Heart right ventricle (tissue), 16 donors: ENCODE measurements at regions not wholly inside any gene's neighbourhood (a gene's known extent, or its start where the extent isn't known, plus 50 kb on each side); places are given as distances from the start of the nearest gene placed in this dataset.
"Not testable (repeated sequence)": the region's sequence is repeated elsewhere in the genome, so short reads cannot be mapped to it uniquely, and the experiment has no call there.

ENCODE experiments used
- ATAC-seq, 8 donors: fragments of 200-7000 bp; cut with Tn5 transposase; one replicate each; pipeline ENCODE4 v1.9.1; 2020; ENCODE audit warnings: mild to moderate bottlenecking in 8 of 8, moderate library complexity in 8 of 8, moderate number of reproducible peaks in 1 of 8
- DNase-seq, 2 donors: peaks; one replicate each; pipeline ENCODE4 v3.0.0-alpha.2; 2020
- H3K27ac ChIP-seq, 10 donors: fragments of 200-600 bp; sonication (generic) in 2 of 10; one replicate each; pipeline versions ENCODE4 v1.5.0 to v1.8.0; 2020 to 2022; ENCODE audit warnings: mild to moderate bottlenecking in 3 of 10
- H3K27me3 ChIP-seq, 7 donors: fragments of 200-600 bp; one replicate each; pipeline ENCODE4 v1.8.0; 2021 to 2022; ENCODE audit warnings: mild to moderate bottlenecking in 2 of 7
- H3K36me3 ChIP-seq, 9 donors: fragments of 200-600 bp; sonication (generic) in 1 of 9; one replicate each; pipeline versions ENCODE4 v1.5.0 to v1.8.0; 2020 to 2022; ENCODE audit warnings: mild to moderate bottlenecking in 2 of 9
- H3K4me1 ChIP-seq, 9 donors: fragments of 200-600 bp; sonication (generic) in 1 of 9; one replicate each; pipeline versions ENCODE4 v1.5.0 to v1.8.0; 2020 to 2022; ENCODE audit warnings: mild to moderate bottlenecking in 4 of 9
- H3K4me3 ChIP-seq, 10 donors: fragments of 200-600 bp; sonication (generic) in 2 of 10; one replicate each; pipeline versions ENCODE4 v1.5.0 to v1.8.0; 2020 to 2022; ENCODE audit warnings: mild to moderate bottlenecking in 7 of 10, moderate library complexity in 2 of 10
- H3K9me3 ChIP-seq, 11 donors: fragments of 200-600 bp in 10 of 11; sonication (generic) in 2 of 11; one replicate each; pipeline versions ENCODE4 v1.5.0 to v1.8.0; 2013 to 2022; ENCODE audit warnings: mild to moderate bottlenecking in 2 of 11, control low read depth in 1 of 11, moderate library complexity in 1 of 11
- CTCF ChIP-seq, 9 donors: fragments of 200-600 bp; sonication (generic) in 2 of 9; IDR thresholded peaks; one replicate each; pipeline versions ENCODE4 v1.5.0 to v1.8.0; 2021 to 2022; ENCODE audit warnings: antibody characterized with exemption in 9 of 9, mild to moderate bottlenecking in 5 of 9, moderate library complexity in 1 of 9
- WGBS, 2 donors: extraction: QIAGEN DNeasy Blood & Tissue Kit; methylation state at CpG; one replicate each; pipeline ENCODE4 v1.1.7; 2013; ENCODE audit warnings: inconsistent platforms in 1 of 2; 5-methylcytosine and 5-hydroxymethylcytosine counted together
- intact Hi-C, 10 donors: fragments of 100-400 bp; cut with DNase I; formaldehyde crosslinking; loops; one replicate each; pipeline versions ENCODE4 v1.11.1 to v1.14.2; 2022
- donor health status: Arrhythmogenic right ventricular cardiomyopathy.
- donor health status: ischemic (EF 13 %, LVEDD 7.1; RV severe dilation, severe dysfunction).
- donor health status: healthy with polysubstance abuse.
- donor health status: DM: no; HTN: yes; CAD: no.
- donor health status: DM: no; HTN: no; CAD: no.
- donor health status: ischemic (EF 25% LVEDD 6.9; RV normal size, moderate dysfunction).
- donor health status: ischemic (EF 25% LVEDD 5.7; RV mildly dilated, moderate dysfunction).
- donor health status: healthy.
- donor health status: DM: yes; HTN: yes; CAD: no.
- donor health status: Ischemic cardiomyopathy.
- donor health status: ischemic (EF 35%, LVEDD 5.7; RV mildly dilated, moderate dysfunction).
- donor health status: nonischemic (EF 11% LVEDD 7.7; RV severe dilation, severe dysfunction).
- donor health status: DM: yes; HTN: yes; CAD: no.
- donor health status: PGD.
- donor health status: ischemic (EF 29% LVEDD 5.4; RV normal size, mild dysfunction).
- donor health status: nonischemic (EF 23%, LVEDD 6.1; RV moderate dilation, normal function).

GRCh38 chr9:74412236-74412979, 84.7 kb upstream of the RORB start:
- Histone ChIP-seq H3K36me3 (no peaks in the 10 kb centered on the region), H3K4me3 (no peak overlapping the region), H3K4me1 (no peaks in the 10 kb centered on the region), H3K27ac (no peak overlapping the region), H3K9me3 (peaks cover 0 to 6% (median 0%) of the 10 kb centered on the region in 11 donors), H3K27me3 (no peaks in the 10 kb centered on the region)
- ATAC-seq (no peak), DNase-seq (no peak)
- intact Hi-C loops, result no loop called here
- TF ChIP-seq CTCF (IDR thresholded peaks at IDR 0.05), result no peak
- WGBS, 2 donors, result 65 to 72% methylated on average over 3 of the region's 3 CpGs

- Histone ChIP-seq H3K4me3 (no peak overlapping the region), H3K36me3 (no peaks in the 10 kb centered on the region), H3K4me1 (no peaks in the 10 kb centered on the region), H3K27me3 (no peaks in the 10 kb centered on the region), H3K9me3 (peaks cover 0 to 6% (median 0%) of the 10 kb centered on the region in 11 donors), H3K27ac (no peak overlapping the region)
- no peak for TF ChIP-seq CTCF (IDR thresholded peaks at IDR 0.05)
- 49 to 70% methylated on average over 1 of the region's 1 CpG for WGBS, 2 donors
- ATAC-seq, result no peak
- no peak for DNase-seq
- intact Hi-C loops, result no loop called here
Observed at GRCh38 chr9:74413876-74414275, 83.3 kb upstream of the RORB start.

DNA sequence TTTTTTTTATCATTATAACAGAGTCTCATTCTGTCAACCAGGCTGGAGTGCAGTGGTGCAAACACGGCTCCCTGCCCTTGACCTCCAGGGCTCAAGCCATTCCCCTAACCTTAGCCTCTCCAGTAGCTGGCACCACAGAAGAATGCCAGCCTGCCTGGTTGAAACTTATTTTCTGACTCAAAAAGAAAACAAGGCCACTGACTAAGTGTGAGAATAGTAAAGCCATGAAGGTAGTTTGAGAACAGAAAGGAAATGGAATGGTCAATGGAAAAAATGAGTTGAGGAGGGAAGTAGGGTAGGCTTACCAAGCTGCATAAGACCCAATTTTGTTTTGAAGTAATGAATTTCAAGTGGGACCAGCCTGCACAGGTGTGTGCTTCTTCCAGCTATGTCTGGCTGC, 82.8 kb upstream of the RORB start:
- Histone ChIP-seq H3K27me3 (no peaks in the 10 kb centered on the region), H3K27ac (no peak overlapping the region), H3K36me3 (no peaks in the 10 kb centered on the region), H3K4me1 (no peaks in the 10 kb centered on the region), H3K4me3 (no peak overlapping the region), H3K9me3 (peaks cover 0 to 6% (median 0%) of the 10 kb centered on the region in 11 donors)
- TF ChIP-seq CTCF (IDR thresholded peaks at IDR 0.05), result no peak
- WGBS, 2 donors, result 66 to 86% methylated on average over 1 of the region's 1 CpG
- intact Hi-C loops, result no loop called here
- ATAC-seq (no peak), DNase-seq (no peak)

DNA sequence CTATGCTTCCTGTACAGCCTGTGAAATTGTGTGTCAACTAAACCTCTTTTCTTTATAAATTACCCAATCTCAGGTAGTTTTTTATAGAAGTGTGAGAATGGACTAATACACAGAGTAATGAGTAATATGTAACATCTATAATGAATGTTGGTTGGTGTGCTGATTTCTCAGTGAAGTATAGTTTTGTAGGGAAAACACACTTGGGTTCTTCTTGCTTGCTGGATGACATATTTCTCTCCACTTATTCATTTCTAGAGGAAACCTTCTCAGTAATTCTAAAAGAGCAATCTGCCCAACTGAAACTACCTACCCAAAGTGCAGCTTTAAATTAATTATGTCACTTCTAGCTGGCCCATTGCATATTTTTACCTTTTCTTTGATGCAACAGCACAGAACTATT, 81.1 kb upstream of the RORB start:
- Histone ChIP-seq H3K4me1 (no peaks in the 10 kb centered on the region), H3K36me3 (no peaks in the 10 kb centered on the region), H3K9me3 (peaks cover 0 to 5% (median 0%) of the 10 kb centered on the region in 11 donors), H3K27me3 (no peaks in the 10 kb centered on the region), H3K27ac (no peak overlapping the region), H3K4me3 (no peak overlapping the region)
- ATAC-seq (no peak), DNase-seq (no peak)
- TF ChIP-seq CTCF (IDR thresholded peaks at IDR 0.05), result no peak
- intact Hi-C loops, result no loop called here

GRCh38 chr9:74424488-74424887, 72.6 kb upstream of the RORB start:
- H3K36me3 ChIP-seq, ATAC-seq, H3K4me3 ChIP-seq, H3K9me3 ChIP-seq, H3K27ac ChIP-seq, H3K27me3 ChIP-seq, DNase-seq, H3K4me1 ChIP-seq, intact Hi-C loops: not testable (repeated sequence)
- 86 to 88% methylated on average over 15 to 16 of the region's 16 CpGs for WGBS, 2 donors
